GM19467 (cell line): ENCODE measurements at regions not wholly inside any gene's neighbourhood (a gene's known extent, or its start where the extent isn't known, plus 50 kb on each side); places are given as distances from the start of the nearest gene placed in this dataset.

Experiments used
- ATAC-seq: cut with Tn5 transposase; IDR thresholded peaks from one replicate; pipeline ENCODE4 v1.9.1; 2021; ENCODE audit warnings: mild to moderate bottlenecking, moderate library complexity; ENCODE audit not compliant: unreplicated experiment

- no peak for ATAC-seq
Observed at GRCh38 chr3:64825404-64826120, 137.8 kb upstream of the ADAMTS9 start.

GRCh38 chr3:64824394-64824909, 136.7 kb upstream of the ADAMTS9 start:
- no peak for ATAC-seq

- no peak for ATAC-seq
Observed at GRCh38 chr3:64818196-64818595, 130.4 kb upstream of the ADAMTS9 start.

GRCh38 chr3:64816355-64816754, 128.6 kb upstream of the ADAMTS9 start:
- no peak for ATAC-seq

- ATAC-seq = no peak
Observed at GRCh38 chr3:64815789-64816188, 128.0 kb upstream of the ADAMTS9 start.

- no peak for ATAC-seq
Observed at GRCh38 chr3:64815195-64815631, 127.4 kb upstream of the ADAMTS9 start.

GRCh38 chr3:64814351-64814750, 126.6 kb upstream of the ADAMTS9 start:
- no peak for ATAC-seq

GRCh38 chr3:64813326-64813725, 125.5 kb upstream of the ADAMTS9 start:
- no peak for ATAC-seq

GRCh38 chr3:64809086-64809485, 121.3 kb upstream of the ADAMTS9 start:
- no peak for ATAC-seq

- no peak for ATAC-seq
Observed at GRCh38 chr3:64808061-64808460, 120.3 kb upstream of the ADAMTS9 start.

- no peak for ATAC-seq
Observed at GRCh38 chr3:64806668-64807605, 119.1 kb upstream of the ADAMTS9 start.

GRCh38 chr3:64805978-64806377, 118.2 kb upstream of the ADAMTS9 start:
- no peak for ATAC-seq

- no peak for ATAC-seq
Observed at GRCh38 chr3:64805248-64805647, 117.4 kb upstream of the ADAMTS9 start.

GRCh38 chr3:64803469-64803868, 115.7 kb upstream of the ADAMTS9 start:
- no peak for ATAC-seq

- no peak for ATAC-seq
Observed at GRCh38 chr3:64802460-64802859, 114.7 kb upstream of the ADAMTS9 start.

- ATAC-seq = no peak
Observed at GRCh38 chr3:64801856-64802255, 114.1 kb upstream of the ADAMTS9 start.

- ATAC-seq = no peak
Observed at GRCh38 chr3:64799606-64800005, 111.8 kb upstream of the ADAMTS9 start.

GRCh38 chr3:64798316-64798715, 110.5 kb upstream of the ADAMTS9 start:
- ATAC-seq = no peak

- ATAC-seq = no peak
Observed at GRCh38 chr3:64796607-64797399, 109.0 kb upstream of the ADAMTS9 start.

GRCh38 chr3:64792445-64792844, 104.6 kb upstream of the ADAMTS9 start:
- no peak for ATAC-seq

- ATAC-seq = no peak
Observed at GRCh38 chr3:64789111-64789510, 101.3 kb upstream of the ADAMTS9 start.
